Hepatic stellate cell (primary cell): ENCODE measurements at regions not wholly inside any gene's neighbourhood (a gene's known extent, or its start where the extent isn't known, plus 50 kb on each side); places are given as distances from the start of the nearest gene placed in this dataset.
"Not testable (repeated sequence)": the region's sequence is repeated elsewhere in the genome, so short reads cannot be mapped to it uniquely, and the experiment has no call there.

Experiments
- DNase-seq: peaks from one replicate; pipeline ENCODE4 v3.0.0; 2011; ENCODE audit warnings: low spot score

DNA sequence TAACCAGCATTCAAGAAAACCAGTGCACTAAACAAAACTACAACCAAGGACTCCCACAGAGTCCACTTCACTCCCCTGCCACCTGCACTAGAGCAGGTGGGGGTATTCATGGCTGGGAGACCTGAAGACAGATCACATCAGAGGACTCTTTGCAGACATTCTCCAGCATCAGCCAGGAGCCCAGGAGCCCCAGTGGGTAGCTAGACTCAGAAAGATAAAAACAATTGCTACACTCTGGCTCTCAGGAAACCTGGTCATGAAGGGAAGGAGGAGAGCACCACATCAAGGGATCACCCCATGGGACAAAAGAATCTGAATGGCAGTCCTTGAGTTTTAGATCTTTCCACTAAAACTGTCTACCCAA is 472.1 kb downstream of the PLPP3 start:
- DNase-seq = no peak

DNA sequence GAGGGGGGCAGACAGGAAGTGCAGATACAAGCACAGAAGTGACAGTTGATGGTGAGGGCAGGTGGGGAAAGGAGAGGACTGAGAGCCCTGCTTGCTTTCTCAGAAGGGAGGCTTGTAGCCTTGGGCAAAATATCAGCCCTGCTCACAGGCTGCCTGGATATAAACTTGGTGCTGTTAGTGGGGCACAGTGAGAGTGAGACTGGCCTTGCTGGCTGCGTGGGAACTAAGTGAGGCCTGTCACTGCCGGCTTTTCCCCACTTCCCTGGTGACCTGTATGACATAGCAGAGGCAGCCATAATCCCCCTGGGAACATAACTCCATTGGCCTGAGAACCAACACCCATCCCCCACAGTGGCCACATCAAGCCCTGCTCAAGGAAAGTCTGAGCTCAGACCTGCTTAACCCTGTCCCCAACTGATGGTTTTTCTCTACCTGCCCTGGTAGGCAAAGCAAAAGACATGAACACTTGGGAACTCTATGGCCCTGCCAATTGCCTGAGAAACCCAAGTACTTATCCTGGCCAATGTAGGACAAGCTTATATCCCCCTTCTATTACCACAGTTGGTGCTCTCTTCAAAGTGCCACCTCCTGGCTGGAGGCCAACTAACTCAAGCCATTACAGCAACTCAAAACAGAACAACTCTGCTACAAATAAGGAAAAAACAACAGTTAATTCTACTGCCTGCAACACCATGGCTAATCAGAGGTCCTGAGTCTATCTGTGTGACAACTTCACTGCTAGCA is 472.7 kb downstream of the PLPP3 start:
- no peak for DNase-seq

DNA sequence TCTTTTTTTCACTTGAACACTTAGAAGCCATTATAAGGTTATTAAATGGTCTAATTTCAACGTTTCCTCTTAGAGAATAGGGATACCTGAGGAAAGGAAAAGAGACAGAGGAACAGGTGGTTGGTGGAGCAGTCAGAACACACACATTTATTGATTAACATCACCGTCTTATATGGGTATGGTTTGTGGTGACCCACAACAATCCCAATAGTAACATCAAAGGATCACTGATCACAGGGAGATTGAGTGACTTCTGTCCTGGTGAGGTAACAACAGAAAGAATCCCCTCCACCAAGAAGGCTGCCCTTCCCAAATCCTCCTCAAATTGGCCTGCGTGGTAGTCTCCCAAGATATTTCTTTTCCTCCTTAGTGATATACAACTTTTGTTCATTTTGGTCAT is 474.0 kb downstream of the PLPP3 start:
- DNase-seq = no peak

DNA sequence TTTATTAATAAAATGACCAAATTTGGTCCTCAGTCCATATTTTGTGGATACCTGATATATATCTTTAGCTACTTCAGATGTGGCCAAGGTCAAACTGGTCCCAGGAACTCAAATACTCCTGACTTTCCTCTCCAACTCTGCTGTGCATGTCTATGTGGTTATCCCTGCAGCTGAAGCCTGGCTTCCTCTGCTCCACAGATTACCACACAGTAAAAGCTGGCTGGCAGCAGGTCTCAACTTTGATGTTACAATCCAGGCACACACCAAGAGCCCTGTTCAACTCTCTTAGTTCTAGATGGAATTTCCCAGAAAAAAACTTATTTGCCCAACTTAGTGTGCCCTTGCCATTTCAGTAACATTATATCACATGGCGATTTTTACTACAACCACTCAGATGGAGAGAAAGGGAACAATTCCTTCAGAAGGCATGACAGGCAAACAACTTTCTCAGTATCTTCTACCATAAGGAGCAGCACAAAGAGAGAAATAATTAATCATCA is 479.5 kb downstream of the PLPP3 start:
- no peak for DNase-seq

DNA sequence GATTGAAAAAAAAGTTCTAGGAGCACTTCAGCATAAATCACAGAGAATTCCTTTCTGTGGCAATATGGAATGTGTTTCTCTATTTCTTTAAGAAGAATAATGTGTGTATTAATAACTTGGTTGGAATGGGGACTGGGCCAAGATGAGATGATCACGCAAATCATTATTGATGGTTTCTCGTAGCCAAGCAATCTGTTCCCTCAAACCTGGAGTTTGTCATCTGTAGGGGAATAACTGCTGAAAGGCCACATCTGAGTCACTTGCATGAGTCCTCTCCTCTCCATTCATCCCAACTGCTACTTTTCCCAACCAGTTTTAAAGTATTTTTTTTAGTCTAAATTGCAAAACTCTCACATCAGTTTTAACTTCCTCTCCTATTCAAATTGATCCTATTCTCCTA is 480.4 kb downstream of the PLPP3 start:
- peak; percentile 63 for DNase-seq

DNA sequence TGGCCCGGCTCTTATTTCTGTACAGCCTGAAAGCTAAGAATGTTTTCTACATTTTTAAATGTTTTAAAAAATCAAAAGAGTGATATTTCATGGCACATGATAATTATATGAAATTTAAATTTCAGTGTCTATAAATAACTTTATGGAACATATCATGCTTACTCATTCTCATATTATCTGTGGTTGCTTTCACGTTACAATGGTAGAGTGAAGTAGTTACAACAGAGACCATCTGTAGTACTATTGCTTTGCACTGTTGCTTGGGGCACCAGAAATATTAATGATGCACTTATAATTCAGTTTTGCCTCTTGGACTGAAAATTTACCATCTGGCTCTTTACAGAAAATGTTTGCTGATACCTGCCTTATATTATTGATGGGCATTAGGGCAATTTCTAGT is 481.6 kb downstream of the PLPP3 start:
- DNase-seq = no peak

DNA sequence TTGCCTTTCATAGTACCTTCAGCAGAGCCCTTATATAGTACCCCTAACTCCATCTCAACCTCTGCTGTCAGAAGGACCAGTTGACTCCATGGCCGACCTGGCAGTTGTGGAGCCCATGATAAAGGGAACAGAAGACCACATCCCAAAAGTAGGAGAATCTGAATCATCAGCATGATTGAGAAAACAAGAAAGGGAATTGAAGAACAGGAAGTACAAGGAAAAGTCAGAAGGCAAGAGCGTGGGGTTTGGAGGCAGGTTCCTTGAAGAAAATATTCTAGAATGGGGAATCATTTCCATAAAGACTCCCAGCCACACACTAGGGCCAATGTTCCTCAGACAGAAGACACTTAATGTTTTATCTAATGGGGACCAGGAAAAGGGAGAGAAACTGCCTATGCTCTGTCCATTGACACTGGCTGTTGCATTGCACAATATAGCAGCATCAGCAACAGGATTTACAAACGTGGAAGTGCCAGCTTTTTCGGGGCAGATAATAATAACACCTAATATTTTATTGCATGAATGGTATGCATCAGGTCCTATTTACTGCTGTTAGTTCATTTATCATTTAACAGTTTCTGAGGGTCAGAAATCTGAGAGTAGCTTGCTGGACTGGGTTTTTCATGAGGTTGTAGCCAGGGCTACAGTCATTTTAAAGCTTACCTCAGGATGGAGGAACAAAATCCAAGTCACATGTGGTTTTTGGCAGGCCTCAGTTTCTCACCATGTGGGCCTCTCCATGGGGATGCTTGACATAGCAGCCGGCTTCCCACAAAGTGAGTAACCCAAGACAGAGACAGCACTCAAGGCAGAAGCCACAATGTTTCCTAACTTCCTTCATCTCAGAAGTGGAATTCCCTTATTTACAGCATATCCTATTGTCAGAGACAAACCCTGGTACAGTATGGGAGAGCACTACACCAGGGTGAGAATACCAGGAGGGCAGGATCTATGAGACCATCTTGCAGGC is 483.4 kb downstream of the PLPP3 start:
- no peak for DNase-seq

DNA sequence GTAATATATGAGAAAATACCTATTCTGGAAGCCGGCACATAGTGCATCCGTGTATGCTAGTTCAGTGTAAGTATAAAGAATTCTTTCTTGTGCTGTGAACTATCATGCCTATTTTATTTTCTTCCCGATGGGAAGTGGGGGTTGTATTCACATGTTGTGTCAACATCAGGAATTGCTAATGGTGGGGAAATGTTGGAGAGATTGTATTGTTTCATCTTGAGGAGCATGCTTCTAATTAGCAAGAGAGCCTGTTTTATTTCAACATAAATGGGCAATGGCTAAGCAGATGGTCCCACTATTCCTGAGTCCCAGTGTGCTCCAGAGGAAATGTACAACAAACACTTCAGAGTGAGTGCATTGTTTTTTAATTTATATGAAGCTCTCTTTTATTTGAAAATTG is 485.2 kb downstream of the PLPP3 start:
- DNase-seq = no peak

DNA sequence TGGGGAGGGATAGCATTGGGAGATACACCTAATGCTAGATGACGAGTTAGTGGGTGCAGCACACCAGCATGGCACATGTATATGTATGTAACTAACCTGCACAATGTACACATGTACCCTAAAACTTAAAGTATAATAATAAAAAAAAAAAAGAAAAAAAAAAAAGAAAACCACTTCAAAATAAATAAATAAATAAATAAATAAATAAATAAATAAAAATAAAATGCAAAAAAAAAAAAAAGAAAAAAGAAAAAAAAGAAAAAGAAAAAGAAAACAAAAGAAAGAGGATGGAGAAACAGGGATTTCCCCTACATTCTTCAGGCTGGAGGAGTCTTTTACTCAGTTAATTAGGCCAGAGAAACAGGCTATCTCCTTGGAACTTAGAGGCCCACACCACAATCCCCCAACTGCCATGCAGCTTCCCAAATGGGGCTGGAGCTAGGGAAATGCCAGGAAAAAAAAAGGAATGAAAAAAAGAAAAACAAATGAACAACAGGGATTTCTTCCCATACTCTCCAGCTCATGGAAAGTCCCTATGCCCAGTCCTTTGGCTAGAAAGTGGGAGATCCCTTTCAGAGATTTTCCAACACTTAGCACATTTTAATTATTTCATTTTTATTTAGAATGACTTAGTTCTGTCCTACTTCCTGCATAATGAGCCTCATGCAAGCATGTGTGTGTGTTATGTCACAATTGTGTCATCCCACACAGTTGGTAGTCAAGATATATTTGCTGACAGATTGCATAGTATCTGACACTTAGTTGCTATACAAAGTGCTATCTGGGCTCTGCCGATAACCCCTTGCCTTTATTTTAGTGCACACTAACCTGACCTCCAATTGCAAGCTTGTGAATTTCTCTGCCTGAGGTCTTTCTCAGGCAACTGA is 486.4 kb downstream of the PLPP3 start:
- no peak for DNase-seq

DNA sequence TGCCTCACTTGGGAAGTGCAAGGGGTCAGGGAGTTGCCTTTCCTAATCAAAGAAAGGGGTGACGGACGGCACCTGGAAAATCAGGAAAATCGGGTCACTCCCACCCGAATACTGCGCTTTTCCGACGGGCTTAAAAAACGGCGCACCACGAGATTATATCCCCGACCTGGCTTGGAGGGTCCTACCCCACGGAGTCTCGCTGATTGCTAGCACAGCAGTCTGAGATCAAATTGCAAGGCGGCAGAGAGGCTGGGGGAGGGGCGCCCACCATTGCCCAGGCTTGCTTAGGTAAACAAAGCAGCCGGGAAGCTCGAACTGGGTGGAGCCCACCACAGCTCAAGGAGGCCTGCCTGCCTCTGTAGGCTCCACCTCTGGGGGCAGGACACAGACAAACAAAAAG is 489.5 kb downstream of the PLPP3 start:
- DNase-seq = not testable (repeated sequence)

DNA sequence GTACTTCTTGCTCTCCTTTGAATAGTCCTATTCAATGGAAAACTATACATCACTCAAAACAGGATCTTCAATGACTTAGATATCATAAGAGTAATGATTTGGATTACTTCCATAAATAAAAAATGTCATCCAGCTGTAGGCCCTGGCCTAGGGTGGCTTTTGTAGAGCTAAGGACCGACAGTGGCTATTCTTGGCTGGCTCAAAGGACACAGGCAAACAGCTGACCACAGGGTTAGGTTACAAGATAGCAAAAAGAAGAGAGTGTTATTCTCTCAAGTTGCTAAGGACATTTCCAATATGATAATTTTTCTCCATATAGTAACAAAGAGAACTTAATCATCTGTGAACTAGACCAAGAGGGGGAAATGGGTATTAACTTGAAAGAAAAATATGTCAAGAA is 495.1 kb downstream of the PLPP3 start:
- DNase-seq = no peak

DNA sequence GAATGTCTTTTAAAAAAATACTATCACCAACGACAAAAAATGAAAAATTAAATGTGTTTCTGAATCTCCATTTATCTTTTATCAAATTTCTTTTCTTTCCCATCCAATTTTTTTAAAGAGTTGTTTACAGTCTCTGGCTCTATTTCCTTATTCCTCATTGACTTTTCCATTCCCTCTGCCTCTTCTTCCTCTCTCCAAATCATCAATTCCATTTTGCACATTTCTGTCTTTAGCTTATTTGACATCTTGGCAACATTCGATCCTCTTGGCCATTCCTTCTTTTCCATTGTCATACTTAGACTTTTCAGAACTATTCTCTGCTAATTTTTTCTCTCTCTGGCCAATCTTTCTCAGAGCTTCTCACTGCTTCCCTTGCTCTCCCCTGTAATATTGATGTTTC is 497.6 kb downstream of the PLPP3 start:
- no peak for DNase-seq

DNA sequence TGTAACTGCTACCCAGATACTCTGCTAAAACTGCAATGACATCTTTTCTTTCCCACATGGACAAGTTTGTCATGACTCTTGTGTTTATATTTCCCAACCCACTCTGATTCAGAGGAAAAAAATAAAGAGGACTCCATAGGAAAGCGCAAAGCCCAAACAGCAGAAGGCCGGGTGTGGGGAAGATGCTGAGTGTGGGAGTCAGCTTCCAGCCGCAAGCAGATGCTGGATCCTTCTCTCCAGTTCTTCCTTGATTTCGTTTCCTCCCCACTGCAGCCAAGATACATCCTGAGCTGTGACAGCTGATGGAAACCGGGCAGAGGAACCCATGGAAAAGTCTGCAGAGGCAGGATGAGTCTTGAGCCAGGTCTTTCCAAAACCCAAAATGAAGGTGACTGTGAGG is 498.2 kb downstream of the PLPP3 start:
- peak; percentile 62 for DNase-seq

DNA sequence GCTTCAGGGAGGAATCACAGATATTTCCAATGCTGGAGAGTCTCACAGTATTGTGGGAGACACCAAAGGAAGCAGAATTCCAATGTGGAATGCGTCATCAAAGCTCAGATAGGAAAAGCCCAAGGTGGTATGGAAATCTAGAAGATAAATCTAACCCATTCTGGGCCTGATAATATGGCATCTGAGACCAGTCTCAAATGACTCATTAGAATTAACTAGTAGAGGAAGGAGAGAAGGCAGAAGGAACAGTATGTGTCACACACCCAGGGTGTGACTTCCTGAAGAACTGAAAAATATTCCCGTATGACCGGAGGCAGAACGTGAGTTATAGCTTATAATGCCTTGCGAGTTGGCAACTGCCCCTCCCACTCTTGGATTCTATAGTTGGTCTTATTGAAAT is 499.2 kb downstream of the PLPP3 start:
- no peak for DNase-seq

DNA sequence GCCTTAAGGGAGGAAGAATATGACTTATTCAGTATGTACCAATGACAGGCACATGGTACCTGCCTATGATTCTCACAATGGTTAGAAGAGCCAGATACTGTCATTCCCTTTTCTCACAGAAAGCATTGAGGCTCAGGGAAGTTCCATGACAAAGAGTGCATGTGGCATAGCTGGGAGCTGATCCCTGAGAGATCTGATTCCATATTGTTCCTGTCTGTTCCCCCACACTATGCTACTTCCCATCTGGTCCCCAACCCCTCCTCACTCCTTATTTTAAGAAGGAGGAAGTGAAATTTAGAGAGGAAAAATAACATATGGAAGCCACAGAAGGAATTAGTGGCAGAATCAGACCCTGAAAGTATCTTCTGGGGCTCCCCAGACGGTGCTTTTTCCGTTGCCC is 500.0 kb downstream of the PLPP3 start:
- no peak for DNase-seq

DNA sequence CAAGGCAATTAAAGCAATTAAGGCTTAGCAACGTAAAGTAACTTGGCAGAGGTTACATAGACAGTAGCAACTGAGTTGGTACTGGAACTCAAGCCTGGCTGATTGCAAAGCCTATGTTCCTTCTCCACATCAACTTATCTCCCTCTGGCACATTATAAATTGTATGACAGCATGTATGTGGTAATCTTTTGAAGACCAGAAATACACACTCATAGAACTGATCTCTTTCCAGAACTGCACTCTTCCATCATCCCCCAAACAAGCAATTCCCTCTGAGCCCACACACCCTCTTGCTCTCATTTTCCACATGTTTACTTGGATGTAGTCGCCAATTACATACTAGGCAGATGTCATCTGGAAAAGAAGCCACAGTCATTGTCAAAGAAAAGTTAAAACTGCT is 502.2 kb downstream of the PLPP3 start:
- no peak for DNase-seq

DNA sequence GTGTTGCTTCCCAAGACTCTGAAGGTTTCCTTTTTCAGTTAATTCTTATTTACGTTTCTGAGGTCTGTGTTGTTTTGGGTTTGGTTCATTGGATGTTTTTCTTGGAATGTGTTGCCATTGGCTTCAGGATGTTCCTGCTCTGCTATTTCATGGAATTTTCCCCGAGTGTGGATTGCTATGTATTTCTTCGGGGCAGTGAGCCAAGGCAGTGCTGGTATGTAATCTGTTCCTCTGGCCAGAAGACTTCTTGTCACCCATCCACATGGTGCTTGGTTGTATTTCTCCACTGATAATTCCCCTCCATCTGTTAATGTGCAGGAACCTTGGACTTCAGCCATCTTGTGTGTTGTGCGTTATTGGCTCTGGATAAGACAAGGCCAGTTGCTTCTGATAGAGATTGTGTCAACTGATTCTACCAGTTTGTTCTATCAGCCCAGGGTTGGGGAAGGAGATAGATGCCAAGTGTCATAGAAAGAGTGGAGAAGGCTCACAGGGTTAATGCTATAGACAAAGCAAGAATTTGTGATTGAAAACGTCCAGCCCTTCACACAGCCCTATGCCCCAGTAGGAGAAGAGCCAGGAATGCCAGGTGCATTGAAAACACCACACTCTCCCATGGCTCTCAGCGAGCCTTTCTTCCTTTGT is 505.2 kb downstream of the PLPP3 start:
- DNase-seq = peak; percentile 22

DNA sequence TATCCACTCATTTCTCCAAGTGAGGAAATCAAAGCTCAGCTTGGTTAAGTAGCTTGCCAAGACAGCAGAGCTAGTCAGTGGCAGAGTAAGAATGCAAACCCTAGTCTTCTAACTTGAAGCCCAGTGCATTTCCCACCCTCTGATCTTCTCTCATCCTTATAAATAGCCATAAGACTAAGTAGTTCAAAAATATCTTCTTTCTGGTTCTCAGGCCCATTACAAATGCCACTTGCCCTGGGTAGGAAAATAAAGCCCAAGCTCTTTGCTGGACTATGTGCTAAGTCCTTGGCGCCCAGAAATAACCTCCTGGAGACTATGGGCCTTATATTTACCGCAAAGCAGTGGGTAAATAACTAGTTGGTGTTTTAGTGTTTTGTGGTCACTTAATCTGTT is 505.8 kb downstream of the PLPP3 start:
- no peak for DNase-seq

DNA sequence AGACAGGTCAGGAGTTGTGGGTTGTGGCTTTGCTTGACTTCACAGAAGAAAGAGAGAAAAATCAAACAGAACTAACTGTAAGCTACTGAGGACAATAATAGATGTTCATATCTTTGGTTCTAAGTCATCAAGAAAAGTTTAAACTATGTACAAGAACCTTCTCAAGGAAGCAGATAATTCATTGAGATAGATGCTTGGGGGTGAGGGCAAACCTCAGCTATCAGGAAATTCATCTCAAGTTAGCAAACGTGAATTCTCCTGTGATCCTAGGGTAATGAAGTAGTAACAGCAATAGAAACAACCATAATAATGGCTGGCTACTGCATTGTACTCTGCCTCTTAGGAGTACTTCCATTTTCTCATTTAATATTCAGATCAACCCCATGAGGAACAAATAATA is 506.2 kb downstream of the PLPP3 start:
- DNase-seq = no peak

DNA sequence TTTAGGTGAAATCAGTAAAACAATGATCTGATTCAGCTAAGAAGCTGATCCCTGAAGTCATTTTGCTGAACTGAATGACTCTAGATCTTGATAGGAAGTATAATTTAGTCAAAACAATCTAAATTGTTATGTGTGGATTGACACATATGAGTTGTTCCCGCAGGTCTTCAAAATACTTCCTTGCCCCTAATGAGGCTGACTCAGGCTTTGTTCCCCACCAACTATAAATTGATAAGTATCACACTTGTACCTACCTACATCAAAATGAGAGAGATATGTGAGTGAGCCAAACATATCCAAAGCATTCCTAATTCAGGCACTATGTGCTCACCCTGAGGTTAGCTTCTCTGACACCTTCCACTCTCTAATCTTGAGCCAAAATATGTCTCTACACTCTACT is 507.1 kb downstream of the PLPP3 start:
- DNase-seq = no peak

DNA sequence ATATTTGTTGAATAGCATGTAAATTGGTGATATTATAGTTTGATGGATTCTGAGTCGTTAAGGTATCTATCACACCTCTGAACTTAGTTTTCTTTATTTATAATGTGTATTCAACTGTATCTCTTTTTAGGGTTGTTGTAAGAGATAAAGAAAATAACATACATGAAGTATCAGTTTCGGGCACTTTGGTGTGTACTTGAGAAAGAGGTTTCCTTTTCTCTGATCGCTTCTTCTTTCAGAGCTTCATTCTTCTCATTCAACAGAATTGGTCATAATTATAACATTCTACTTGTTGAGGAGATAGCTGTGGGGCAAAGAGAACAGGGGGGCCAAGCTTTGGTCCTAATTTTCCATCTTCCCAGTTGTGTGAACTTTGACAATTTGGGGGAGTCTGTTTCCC is 508.0 kb downstream of the PLPP3 start:
- no peak for DNase-seq

DNA sequence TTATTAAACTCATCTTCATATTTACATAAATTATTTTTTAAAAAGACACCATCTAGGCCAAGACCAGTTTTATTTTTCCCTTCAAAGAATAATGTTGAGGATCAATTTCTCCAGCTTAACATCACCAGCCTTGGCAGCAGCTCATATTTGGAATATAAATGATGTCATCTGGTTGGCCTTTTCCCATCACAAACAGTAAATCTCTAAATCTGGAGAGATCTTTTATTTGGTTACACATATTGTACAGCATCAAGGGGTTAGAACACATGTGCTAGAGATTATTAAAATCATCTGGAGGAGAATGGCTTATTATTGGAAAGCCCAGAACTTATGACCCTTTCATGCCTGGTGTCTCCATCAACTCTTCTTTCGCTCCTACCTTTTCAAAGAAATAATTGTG is 508.8 kb downstream of the PLPP3 start:
- no peak for DNase-seq
